ENCODE measurements at regions not wholly inside any gene's neighbourhood (a gene's known extent, or its start where the extent isn't known, plus 50 kb on each side); places are given as distances from the start of the nearest gene placed in this dataset.

GRCh38 chr18:77547757-77548156 lies 298.1 kb downstream of the GALR1 start:
- no peak overlapping the region for H3K4me2 ChIP-seq (replicated peaks; ENCODE audit: extremely low read depth, low read length, poor library complexity, severe bottlenecking)
- H3K27me3 Mint-ChIP-seq (ENCODE audit: low read depth in 3 of 3), result peaks cover 0 to 6% (median 3%) of the 10 kb centered on the region in 3 donors
- TF ChIP-seq, protein P1, sequence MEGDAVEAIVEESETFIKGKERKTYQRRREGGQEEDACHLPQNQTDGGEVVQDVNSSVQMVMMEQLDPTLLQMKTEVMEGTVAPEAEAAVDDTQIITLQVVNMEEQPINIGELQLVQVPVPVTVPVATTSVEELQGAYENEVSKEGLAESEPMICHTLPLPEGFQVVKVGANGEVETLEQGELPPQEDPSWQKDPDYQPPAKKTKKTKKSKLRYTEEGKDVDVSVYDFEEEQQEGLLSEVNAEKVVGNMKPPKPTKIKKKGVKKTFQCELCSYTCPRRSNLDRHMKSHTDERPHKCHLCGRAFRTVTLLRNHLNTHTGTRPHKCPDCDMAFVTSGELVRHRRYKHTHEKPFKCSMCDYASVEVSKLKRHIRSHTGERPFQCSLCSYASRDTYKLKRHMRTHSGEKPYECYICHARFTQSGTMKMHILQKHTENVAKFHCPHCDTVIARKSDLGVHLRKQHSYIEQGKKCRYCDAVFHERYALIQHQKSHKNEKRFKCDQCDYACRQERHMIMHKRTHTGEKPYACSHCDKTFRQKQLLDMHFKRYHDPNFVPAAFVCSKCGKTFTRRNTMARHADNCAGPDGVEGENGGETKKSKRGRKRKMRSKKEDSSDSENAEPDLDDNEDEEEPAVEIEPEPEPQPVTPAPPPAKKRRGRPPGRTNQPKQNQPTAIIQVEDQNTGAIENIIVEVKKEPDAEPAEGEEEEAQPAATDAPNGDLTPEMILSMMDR (IDR thresholded peaks at IDR 0.05), result no peak
- WGBS (ENCODE audit: insufficient coverage), result 84% methylated on average over 5 of the region's 5 CpGs
- no peaks in the 10 kb centered on the region for H4K20me1 ChIP-seq (ENCODE audit: insufficient read depth, low read length)
- no peaks in the 10 kb centered on the region for H3K27me3 ChIP-seq (ENCODE audit: control insufficient read depth in 2 of 2, insufficient read depth in 2 of 2, low read length in 2 of 2)
- no peak overlapping the region for H2AFZ ChIP-seq (ENCODE audit: insufficient read depth, low read depth, low read length, poor library complexity, severe bottlenecking)
- no peaks in the 10 kb centered on the region for H3K79me2 ChIP-seq (ENCODE audit: insufficient read depth, low read length)
- no peak overlapping the region for H3K4me3 ChIP-seq (replicated peaks in 1 of 3; ENCODE audit: low read depth in 2 of 3, low read length in 3 of 3)
- H3K9ac ChIP-seq (ENCODE audit: insufficient read depth, low read length, poor library complexity, severe bottlenecking), result no peak overlapping the region
- H3K27ac ChIP-seq (ENCODE audit: low read depth in 1 of 2, low read length in 2 of 2), result no peak overlapping the region
- H3K27ac Mint-ChIP-seq, result no peak overlapping the region
- no peaks in the 10 kb centered on the region for H3K4me1 ChIP-seq (ENCODE audit: control insufficient read depth in 1 of 2, insufficient read depth in 2 of 2, low read length in 2 of 2)
- H3K36me3 Mint-ChIP-seq, result no peaks in the 10 kb centered on the region
- no peak for DNase-seq
- intact Hi-C loops (cut with micrococcal nuclease), result no loop called here
- no peaks in the 10 kb centered on the region for H3K4me1 Mint-ChIP-seq
- H3K4me3 Mint-ChIP-seq, result no peak overlapping the region
- H3K9me3 Mint-ChIP-seq, result peaks cover 0 to 5% (median 2%) of the 10 kb centered on the region in 7 donors
- H3K9me3 ChIP-seq (replicated peaks in 1 of 2; ENCODE audit: control insufficient read depth in 1 of 2, insufficient read depth in 1 of 2, low read length in 2 of 2), result no peaks in the 10 kb centered on the region
- H3K36me3 ChIP-seq (replicated peaks in 1 of 2; ENCODE audit: control insufficient read depth in 1 of 2, insufficient read depth in 2 of 2, low read length in 2 of 2), result no peaks in the 10 kb centered on the region

- H3K4me2 ChIP-seq (replicated peaks; ENCODE audit: extremely low read depth, low read length, poor library complexity, severe bottlenecking), result no peak overlapping the region
- 89% methylated on average over 7 of the region's 8 CpGs for WGBS (ENCODE audit: insufficient coverage)
- no peaks in the 10 kb centered on the region for H3K36me3 Mint-ChIP-seq
- H3K4me1 ChIP-seq (ENCODE audit: control insufficient read depth in 1 of 2, insufficient read depth in 2 of 2, low read length in 2 of 2), result no peaks in the 10 kb centered on the region
- no peaks in the 10 kb centered on the region for H3K4me1 Mint-ChIP-seq
- H3K4me3 Mint-ChIP-seq, result no peak overlapping the region
- no peaks in the 10 kb centered on the region for H3K9me3 ChIP-seq (replicated peaks in 1 of 2; ENCODE audit: control insufficient read depth in 1 of 2, insufficient read depth in 1 of 2, low read length in 2 of 2)
- no peak overlapping the region for H2AFZ ChIP-seq (ENCODE audit: insufficient read depth, low read depth, low read length, poor library complexity, severe bottlenecking)
- DNase-seq, result no peak
- no peak overlapping the region for H3K4me3 ChIP-seq (replicated peaks in 1 of 3; ENCODE audit: low read depth in 2 of 3, low read length in 3 of 3)
- TF ChIP-seq, protein P1 (IDR thresholded peaks at IDR 0.05), result no peak
- H3K27me3 Mint-ChIP-seq (ENCODE audit: low read depth in 3 of 3), result peaks cover 0 to 6% (median 5%) of the 10 kb centered on the region in 3 donors
- H4K20me1 ChIP-seq (ENCODE audit: insufficient read depth, low read length), result no peaks in the 10 kb centered on the region
- H3K27ac Mint-ChIP-seq, result no peak overlapping the region
- H3K27me3 ChIP-seq (ENCODE audit: control insufficient read depth in 2 of 2, insufficient read depth in 2 of 2, low read length in 2 of 2), result no peaks in the 10 kb centered on the region
- H3K9ac ChIP-seq (ENCODE audit: insufficient read depth, low read length, poor library complexity, severe bottlenecking), result no peak overlapping the region
- no peak overlapping the region for H3K27ac ChIP-seq (ENCODE audit: low read depth in 1 of 2, low read length in 2 of 2)
- intact Hi-C loops (cut with micrococcal nuclease), result no loop called here
- peaks cover 0 to 5% (median 2%) of the 10 kb centered on the region in 7 donors for H3K9me3 Mint-ChIP-seq
- H3K36me3 ChIP-seq (replicated peaks in 1 of 2; ENCODE audit: control insufficient read depth in 1 of 2, insufficient read depth in 2 of 2, low read length in 2 of 2), result no peaks in the 10 kb centered on the region
- no peaks in the 10 kb centered on the region for H3K79me2 ChIP-seq (ENCODE audit: insufficient read depth, low read length)
Measured at GRCh38 chr18:77548790-77549420, 299.3 kb downstream of the GALR1 start.
